ENCODE measurements at regions not wholly inside any gene's neighbourhood (a gene's known extent, or its start where the extent isn't known, plus 50 kb on each side); places are given as distances from the start of the nearest gene placed in this dataset.

GRCh38 chr16:51549836-51550235 lies 398.8 kb upstream of the SALL1 start:
- no peaks in the 10 kb centered on the region for H3K36me3 ChIP-seq (ENCODE audit: control insufficient read depth, insufficient read depth, low read length)
- H3K27me3 ChIP-seq (ENCODE audit: control insufficient read depth, insufficient read depth, low read length): no peaks in the 10 kb centered on the region
- H3K4me1 ChIP-seq (ENCODE audit: control insufficient read depth, insufficient read depth, low read length): no peaks in the 10 kb centered on the region
- no peak overlapping the region for H3K4me3 ChIP-seq (ENCODE audit: low read length)
- no peak for DNase-seq
- H3K27ac ChIP-seq (ENCODE audit: low read length): no peak overlapping the region
- no peaks in the 10 kb centered on the region for H3K9me3 ChIP-seq (replicated peaks; ENCODE audit: control insufficient read depth, low read depth, low read length)
- 62% methylated on average over 2 of the region's 3 CpGs for WGBS (ENCODE audit: insufficient coverage)

- Histone ChIP-seq H3K27ac (ENCODE audit: low read length) (no peak overlapping the region), H3K9me3 (replicated peaks; ENCODE audit: control insufficient read depth, low read depth, low read length) (no peaks in the 10 kb centered on the region), H3K27me3 (ENCODE audit: control insufficient read depth, insufficient read depth, low read length) (no peaks in the 10 kb centered on the region), H3K36me3 (ENCODE audit: control insufficient read depth, insufficient read depth, low read length) (no peaks in the 10 kb centered on the region), H3K4me1 (ENCODE audit: control insufficient read depth, insufficient read depth, low read length) (no peaks in the 10 kb centered on the region), H3K4me3 (ENCODE audit: low read length) (no peak overlapping the region)
- 94% methylated on average over 3 of the region's 6 CpGs for WGBS (ENCODE audit: insufficient coverage)
- no peak for DNase-seq
Observed at GRCh38 chr16:51545951-51546350, 394.9 kb upstream of the SALL1 start.

GRCh38 chr16:51544851-51545467 lies 393.9 kb upstream of the SALL1 start:
- no peaks in the 10 kb centered on the region for H3K36me3 ChIP-seq (ENCODE audit: control insufficient read depth, insufficient read depth, low read length)
- WGBS (ENCODE audit: insufficient coverage): 81% methylated on average over 5 of the region's 13 CpGs
- no peak for DNase-seq

GRCh38 chr16:51543971-51544370 lies 392.9 kb upstream of the SALL1 start:
- 72% methylated on average over 4 of the region's 9 CpGs for WGBS (ENCODE audit: insufficient coverage)
- H3K27ac ChIP-seq (ENCODE audit: low read length): no peak overlapping the region
- H3K27me3 ChIP-seq (ENCODE audit: control insufficient read depth, insufficient read depth, low read length): no peaks in the 10 kb centered on the region
- no peaks in the 10 kb centered on the region for H3K9me3 ChIP-seq (replicated peaks; ENCODE audit: control insufficient read depth, low read depth, low read length)
- no peaks in the 10 kb centered on the region for H3K4me1 ChIP-seq (ENCODE audit: control insufficient read depth, insufficient read depth, low read length)
- DNase-seq: no peak
- no peak overlapping the region for H3K4me3 ChIP-seq (ENCODE audit: low read length)
- H3K36me3 ChIP-seq (ENCODE audit: control insufficient read depth, insufficient read depth, low read length): no peaks in the 10 kb centered on the region

More at GRCh38 chr16:51544851-51545467, 393.9 kb upstream of the SALL1 start:
- Histone ChIP-seq H3K4me3 (ENCODE audit: low read length) (no peak overlapping the region), H3K4me1 (ENCODE audit: control insufficient read depth, insufficient read depth, low read length) (no peaks in the 10 kb centered on the region), H3K9me3 (replicated peaks; ENCODE audit: control insufficient read depth, low read depth, low read length) (no peaks in the 10 kb centered on the region), H3K27ac (ENCODE audit: low read length) (no peak overlapping the region), H3K27me3 (ENCODE audit: control insufficient read depth, insufficient read depth, low read length) (no peaks in the 10 kb centered on the region)

- Histone ChIP-seq H3K4me1 (ENCODE audit: control insufficient read depth, insufficient read depth, low read length) (no peaks in the 10 kb centered on the region), H3K9me3 (replicated peaks; ENCODE audit: control insufficient read depth, low read depth, low read length) (no peaks in the 10 kb centered on the region), H3K27me3 (ENCODE audit: control insufficient read depth, insufficient read depth, low read length) (no peaks in the 10 kb centered on the region), H3K27ac (ENCODE audit: low read length) (no peak overlapping the region), H3K36me3 (ENCODE audit: control insufficient read depth, insufficient read depth, low read length) (no peaks in the 10 kb centered on the region), H3K4me3 (ENCODE audit: low read length) (no peak overlapping the region)
- peak; percentile 91 for DNase-seq
- WGBS (ENCODE audit: insufficient coverage): 26% methylated on average over 8 of the region's 12 CpGs
Observed at GRCh38 chr16:51542981-51543815, 392.1 kb upstream of the SALL1 start.

GRCh38 chr16:51540259-51540658 lies 389.2 kb upstream of the SALL1 start:
- H3K27ac ChIP-seq (ENCODE audit: low read length): no peak overlapping the region
- no peaks in the 10 kb centered on the region for H3K27me3 ChIP-seq (ENCODE audit: control insufficient read depth, insufficient read depth, low read length)
- DNase-seq: no peak
- WGBS (ENCODE audit: insufficient coverage): no CpG with 5 or more reads among the region's 2 CpGs
- no peaks in the 10 kb centered on the region for H3K4me1 ChIP-seq (ENCODE audit: control insufficient read depth, insufficient read depth, low read length)
- H3K9me3 ChIP-seq (replicated peaks; ENCODE audit: control insufficient read depth, low read depth, low read length): no peaks in the 10 kb centered on the region
- no peaks in the 10 kb centered on the region for H3K36me3 ChIP-seq (ENCODE audit: control insufficient read depth, insufficient read depth, low read length)
- no peak overlapping the region for H3K4me3 ChIP-seq (ENCODE audit: low read length)

GRCh38 chr16:51538707-51539498 lies 387.8 kb upstream of the SALL1 start:
- Histone ChIP-seq H3K36me3 (ENCODE audit: control insufficient read depth, insufficient read depth, low read length) (no peaks in the 10 kb centered on the region), H3K4me3 (ENCODE audit: low read length) (no peak overlapping the region), H3K4me1 (ENCODE audit: control insufficient read depth, insufficient read depth, low read length) (no peaks in the 10 kb centered on the region), H3K27me3 (ENCODE audit: control insufficient read depth, insufficient read depth, low read length) (no peaks in the 10 kb centered on the region), H3K9me3 (replicated peaks; ENCODE audit: control insufficient read depth, low read depth, low read length) (no peaks in the 10 kb centered on the region), H3K27ac (ENCODE audit: low read length) (no peak overlapping the region)
- 60% methylated on average over 1 of the region's 7 CpGs for WGBS (ENCODE audit: insufficient coverage)
- no peak for DNase-seq

- H3K4me1 ChIP-seq (ENCODE audit: control insufficient read depth, insufficient read depth, low read length): no peaks in the 10 kb centered on the region
- DNase-seq: no peak
- H3K9me3 ChIP-seq (replicated peaks; ENCODE audit: control insufficient read depth, low read depth, low read length): no peaks in the 10 kb centered on the region
- H3K36me3 ChIP-seq (ENCODE audit: control insufficient read depth, insufficient read depth, low read length): no peaks in the 10 kb centered on the region
- WGBS (ENCODE audit: insufficient coverage): 70% methylated on average over 7 of the region's 11 CpGs
- H3K4me3 ChIP-seq (ENCODE audit: low read length): no peak overlapping the region
- no peaks in the 10 kb centered on the region for H3K27me3 ChIP-seq (ENCODE audit: control insufficient read depth, insufficient read depth, low read length)
- H3K27ac ChIP-seq (ENCODE audit: low read length): no peak overlapping the region
Observed at GRCh38 chr16:51535591-51535990, 384.5 kb upstream of the SALL1 start.

GRCh38 chr16:51532551-51532950 lies 381.5 kb upstream of the SALL1 start:
- Histone ChIP-seq H3K4me1 (ENCODE audit: control insufficient read depth, insufficient read depth, low read length) (no peaks in the 10 kb centered on the region), H3K9me3 (replicated peaks; ENCODE audit: control insufficient read depth, low read depth, low read length) (no peaks in the 10 kb centered on the region), H3K4me3 (ENCODE audit: low read length) (no peak overlapping the region), H3K36me3 (ENCODE audit: control insufficient read depth, insufficient read depth, low read length) (no peaks in the 10 kb centered on the region), H3K27ac (ENCODE audit: low read length) (no peak overlapping the region), H3K27me3 (ENCODE audit: control insufficient read depth, insufficient read depth, low read length) (no peaks in the 10 kb centered on the region)
- no CpG with 5 or more reads among the region's 1 CpG for WGBS (ENCODE audit: insufficient coverage)
- DNase-seq: no peak

- DNase-seq: no peak
- no peak overlapping the region for H3K27ac ChIP-seq (ENCODE audit: low read length)
- no peaks in the 10 kb centered on the region for H3K27me3 ChIP-seq (ENCODE audit: control insufficient read depth, insufficient read depth, low read length)
- 71% methylated on average over 1 of the region's 3 CpGs for WGBS (ENCODE audit: insufficient coverage)
- no peaks in the 10 kb centered on the region for H3K36me3 ChIP-seq (ENCODE audit: control insufficient read depth, insufficient read depth, low read length)
- no peak overlapping the region for H3K4me3 ChIP-seq (ENCODE audit: low read length)
- no peaks in the 10 kb centered on the region for H3K9me3 ChIP-seq (replicated peaks; ENCODE audit: control insufficient read depth, low read depth, low read length)
- no peaks in the 10 kb centered on the region for H3K4me1 ChIP-seq (ENCODE audit: control insufficient read depth, insufficient read depth, low read length)
Observed at GRCh38 chr16:51531271-51531670, 380.2 kb upstream of the SALL1 start.
